Epithelial cell of prostate (primary cell): ENCODE measurements at regions not wholly inside any gene's neighbourhood (a gene's known extent, or its start where the extent isn't known, plus 50 kb on each side); places are given as distances from the start of the nearest gene placed in this dataset.
A peak's percentile ranks its signal among the peaks of the same experiment; 100 is the strongest.
"Not testable (repeated sequence)": the region's sequence is repeated elsewhere in the genome, so short reads cannot be mapped to it uniquely, and the experiment has no call there.

Experiments used
- DNase-seq: peaks from one replicate; pipeline ENCODE4 v3.0.0-alpha.2; 2011; ENCODE audit warnings: low read depth, low spot score
- H3K27ac ChIP-seq: fragments of 450-650 bp; 2 replicates; pipeline ENCODE4 v1.5.1; 2017; ENCODE audit warnings: mild to moderate bottlenecking

DNA sequence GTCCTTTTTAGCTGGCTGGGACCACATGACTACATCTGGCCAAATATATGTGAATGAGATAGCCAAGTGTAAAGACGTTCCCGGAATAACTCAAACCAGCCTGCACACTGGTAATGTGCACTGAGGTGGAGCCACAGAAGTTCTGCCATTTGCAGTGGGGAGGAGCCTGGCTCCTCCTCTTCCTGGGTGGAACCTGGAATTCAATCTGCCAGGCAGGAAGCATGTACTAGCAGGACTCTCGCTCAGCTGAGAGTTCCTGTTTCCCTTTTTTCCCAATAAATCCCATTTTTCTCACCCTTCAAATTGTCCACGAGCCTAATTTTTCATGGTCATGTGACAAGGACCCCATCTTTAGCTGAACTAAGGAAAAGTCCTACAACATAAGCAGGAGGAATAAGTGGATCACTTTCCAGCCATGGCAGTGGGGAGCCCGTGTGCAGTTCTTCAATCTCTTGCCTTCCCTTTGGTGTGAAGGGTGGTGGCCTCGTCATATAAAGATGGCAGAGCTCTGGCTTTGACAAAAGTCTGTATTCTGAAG lies 183.2 kb downstream of the UXS1 start:
- no peak for DNase-seq
- no peak overlapping the region for H3K27ac ChIP-seq

- no peak for DNase-seq
- no peak overlapping the region for H3K27ac ChIP-seq
Measured at GRCh38 chr2:106009096-106009495, 185.0 kb downstream of the UXS1 start.

DNA sequence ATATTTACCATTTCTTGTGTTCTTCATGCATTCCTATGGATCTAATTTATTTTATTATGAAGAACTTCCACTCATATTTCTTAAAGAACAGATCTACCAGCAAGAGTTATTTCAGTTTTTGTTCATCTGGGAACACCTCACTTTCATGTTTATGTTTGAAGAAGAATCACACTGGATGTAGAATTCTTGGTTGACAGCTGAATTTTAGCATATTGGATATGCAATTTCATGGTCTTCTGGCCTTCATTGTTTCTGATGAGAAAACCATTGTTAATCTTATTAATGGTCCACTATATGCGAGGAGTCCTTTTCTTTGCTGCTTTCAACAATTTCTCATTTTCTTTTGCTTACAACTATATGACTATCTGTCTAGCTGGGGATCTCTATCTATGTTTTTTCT lies 189.2 kb downstream of the UXS1 start:
- DNase-seq: no peak
- H3K27ac ChIP-seq: no peak overlapping the region

GRCh38 chr2:105999211-105999989 lies 194.7 kb downstream of the UXS1 start:
- no peak for DNase-seq
- no peak overlapping the region for H3K27ac ChIP-seq

DNA sequence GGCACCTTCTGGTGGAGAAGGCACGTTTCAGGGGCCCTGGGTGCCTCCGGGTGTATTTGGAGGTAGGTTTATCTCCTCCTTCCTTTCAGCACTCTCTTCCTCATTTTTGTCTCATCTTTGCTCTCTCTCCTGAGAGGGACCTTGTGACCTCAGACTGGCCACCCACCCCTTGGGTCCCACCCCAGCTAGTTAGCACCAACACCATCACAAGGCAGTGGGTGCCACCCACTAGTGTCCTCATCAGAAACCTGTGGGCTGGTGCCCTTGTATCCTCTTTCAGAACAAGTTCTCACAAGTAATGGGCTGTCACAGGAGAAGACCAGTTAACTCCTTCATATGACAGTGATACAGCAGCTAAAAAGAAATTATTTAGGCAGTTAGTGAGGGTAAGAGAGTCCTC lies 196.4 kb downstream of the UXS1 start:
- no peak for DNase-seq
- no peak overlapping the region for H3K27ac ChIP-seq

GRCh38 chr2:105990624-105991023 lies 203.5 kb downstream of the UXS1 start:
- no peak for DNase-seq
- H3K27ac ChIP-seq: no peak overlapping the region

- not testable (repeated sequence) for H3K27ac ChIP-seq
Measured at GRCh38 chr2:105989803-105990202, 204.3 kb downstream of the UXS1 start.

GRCh38 chr2:105989070-105989469 lies 205.0 kb downstream of the UXS1 start:
- DNase-seq: no peak
- no peak overlapping the region for H3K27ac ChIP-seq

More at GRCh38 chr2:105989803-105990202, 204.3 kb downstream of the UXS1 start:
- DNase-seq: not testable (repeated sequence)

DNA sequence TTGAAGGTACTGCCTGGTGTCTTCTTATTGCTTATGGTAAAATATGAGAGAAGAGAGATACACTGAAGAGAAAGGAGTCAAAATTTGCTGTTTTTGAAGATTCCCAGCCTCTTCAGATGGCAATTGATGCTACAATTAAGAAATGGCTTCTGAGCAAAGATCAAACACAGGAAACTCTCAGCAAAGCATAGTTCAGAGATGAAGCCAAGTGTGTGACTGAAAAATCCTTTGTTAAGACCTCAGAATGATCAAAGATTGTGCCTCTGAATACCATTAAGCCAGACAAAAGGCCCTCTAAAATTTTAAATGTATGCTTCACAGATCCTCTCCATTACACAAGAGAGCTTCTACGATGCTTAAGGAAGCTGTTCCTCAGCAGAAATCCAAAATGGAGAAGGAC lies 216.3 kb downstream of the UXS1 start:
- H3K27ac ChIP-seq: peak overlapping the region; percentile 7
- no peak for DNase-seq

DNA sequence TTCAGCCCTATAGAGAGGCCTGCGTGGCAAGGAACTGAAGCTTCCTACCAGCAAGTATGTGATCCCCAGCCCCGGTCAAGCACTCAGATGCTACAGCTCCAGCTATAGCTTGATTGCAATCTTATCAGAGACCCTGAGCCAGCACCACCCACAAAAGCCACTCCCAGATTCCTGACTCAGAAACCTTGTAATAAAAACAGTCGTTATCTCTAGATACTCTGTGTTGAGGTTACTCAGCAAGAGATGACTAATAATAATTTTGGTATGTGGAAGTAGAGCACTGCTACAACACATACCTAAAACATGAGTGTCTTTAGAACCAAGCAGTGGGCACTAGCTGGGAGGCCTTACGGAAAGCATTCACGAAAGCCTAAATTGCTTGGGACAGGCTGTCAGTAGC lies 216.9 kb downstream of the UXS1 start:
- peak; percentile 64 for DNase-seq
- peak overlapping the region; percentile 7 for H3K27ac ChIP-seq

DNA sequence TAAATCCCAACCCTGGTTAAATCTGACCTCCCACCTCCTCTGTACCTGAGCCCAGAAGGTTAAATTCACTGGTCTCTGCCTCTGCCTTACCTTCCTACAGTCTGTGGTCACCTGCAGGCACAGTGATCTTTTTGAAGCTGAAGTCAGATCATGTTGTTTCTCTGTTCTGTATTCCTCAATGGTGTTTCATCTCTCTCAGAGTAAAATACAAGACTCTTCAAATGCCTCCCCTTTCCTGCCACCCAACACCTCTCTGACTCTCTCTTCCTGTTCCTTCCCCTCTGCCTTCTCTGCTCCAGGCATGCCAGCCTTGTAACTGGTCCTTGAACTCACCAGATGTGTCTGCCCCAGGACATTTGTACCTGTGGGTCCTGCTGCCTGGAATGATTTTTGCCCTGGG lies 219.3 kb downstream of the UXS1 start:
- no peak for DNase-seq
- H3K27ac ChIP-seq: no peak overlapping the region

DNA sequence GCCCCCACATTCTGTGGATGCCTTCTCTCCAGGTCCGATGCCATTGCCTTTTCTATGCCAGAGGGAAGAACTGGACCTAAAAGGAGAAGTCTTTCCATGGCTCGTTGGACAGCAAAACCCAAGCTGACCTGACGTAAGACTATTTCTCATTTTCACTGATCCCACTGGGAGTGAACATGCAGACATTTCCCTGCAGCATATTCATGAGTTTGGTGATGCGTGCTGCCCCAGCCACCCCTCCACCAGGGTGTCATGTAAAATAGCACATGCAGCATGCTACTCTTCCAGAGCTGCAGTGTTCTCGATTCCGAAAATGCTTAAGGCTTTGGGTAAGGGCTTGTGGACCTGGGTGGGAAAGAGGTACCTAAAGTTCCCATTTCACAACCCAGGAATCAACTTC lies 221.2 kb downstream of the UXS1 start:
- H3K27ac ChIP-seq: no peak overlapping the region
- no peak for DNase-seq

GRCh38 chr2:105972246-105972645 lies 221.9 kb downstream of the UXS1 start:
- no peak overlapping the region for H3K27ac ChIP-seq
- DNase-seq: no peak

- DNase-seq: no peak
- no peak overlapping the region for H3K27ac ChIP-seq
Measured at GRCh38 chr2:105969552-105969951, 224.5 kb downstream of the UXS1 start.

DNA sequence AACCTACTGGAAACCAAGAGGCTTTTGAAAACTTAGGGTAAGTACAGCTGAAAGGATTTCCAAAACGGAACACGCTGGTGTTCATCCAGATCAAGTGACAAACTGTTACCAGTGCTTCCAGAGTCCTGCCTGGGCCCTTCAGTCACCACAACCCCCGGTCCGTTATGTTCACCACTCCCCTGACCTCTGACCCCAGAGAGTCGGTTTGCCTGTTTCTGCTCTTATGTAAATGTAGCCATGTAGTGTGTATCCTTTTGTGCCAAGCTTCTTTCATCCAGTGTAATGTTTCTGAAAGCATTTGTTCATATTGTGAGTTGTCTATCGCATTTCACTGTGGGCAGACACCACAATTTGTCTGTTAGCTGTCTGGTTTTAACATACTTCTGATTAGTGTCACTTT lies 217.5 kb downstream of the NCK2 start:
- no peak for DNase-seq
- no peak overlapping the region for H3K27ac ChIP-seq

DNA sequence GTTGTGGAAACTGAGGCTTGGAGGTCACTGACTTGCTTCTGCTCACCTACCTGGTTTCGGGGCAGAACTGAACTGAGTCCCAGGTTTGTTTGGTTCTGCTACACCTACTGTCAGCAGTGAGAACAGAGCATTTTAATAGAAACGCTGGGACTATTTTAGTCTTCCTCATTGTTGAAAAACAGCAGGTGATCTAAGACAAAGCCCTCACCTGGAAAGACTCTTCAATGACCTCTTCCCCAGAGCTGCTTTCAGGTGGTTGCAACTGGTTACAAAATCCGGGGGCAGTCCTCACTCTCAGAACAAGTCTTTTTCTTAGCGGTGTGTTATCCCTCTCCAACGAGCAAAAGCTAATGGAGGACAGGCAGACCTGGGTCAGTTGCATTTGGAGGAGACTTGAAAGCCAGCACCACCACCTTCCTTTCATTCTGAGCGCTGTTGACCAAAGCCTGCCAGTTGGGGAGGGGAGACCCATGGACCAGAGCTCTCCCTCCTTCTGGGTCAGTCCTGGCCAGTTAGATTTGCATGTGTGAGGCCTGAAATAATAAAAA lies 217.0 kb downstream of the NCK2 start:
- H3K27ac ChIP-seq: no peak overlapping the region
- DNase-seq: no peak

DNA sequence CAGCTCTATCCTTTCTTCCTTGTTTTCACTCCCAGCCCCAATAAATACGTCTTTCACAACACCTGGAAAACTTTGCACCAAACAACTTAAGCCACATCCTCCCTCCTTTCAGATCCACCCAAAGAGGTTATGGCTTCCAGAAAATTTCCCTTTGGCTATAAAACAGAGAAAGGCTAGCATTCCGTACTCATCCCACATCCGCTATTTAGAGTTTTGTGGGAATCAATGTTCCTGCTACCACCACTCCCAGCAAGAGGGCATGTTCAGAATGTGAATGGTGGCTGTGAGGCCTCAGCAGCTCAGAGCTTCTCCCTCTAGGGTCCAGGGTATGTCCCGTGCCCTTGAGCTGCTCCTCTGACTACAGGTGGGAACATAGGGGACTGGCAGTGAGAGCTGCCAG lies 214.6 kb downstream of the NCK2 start:
- DNase-seq: no peak

DNA sequence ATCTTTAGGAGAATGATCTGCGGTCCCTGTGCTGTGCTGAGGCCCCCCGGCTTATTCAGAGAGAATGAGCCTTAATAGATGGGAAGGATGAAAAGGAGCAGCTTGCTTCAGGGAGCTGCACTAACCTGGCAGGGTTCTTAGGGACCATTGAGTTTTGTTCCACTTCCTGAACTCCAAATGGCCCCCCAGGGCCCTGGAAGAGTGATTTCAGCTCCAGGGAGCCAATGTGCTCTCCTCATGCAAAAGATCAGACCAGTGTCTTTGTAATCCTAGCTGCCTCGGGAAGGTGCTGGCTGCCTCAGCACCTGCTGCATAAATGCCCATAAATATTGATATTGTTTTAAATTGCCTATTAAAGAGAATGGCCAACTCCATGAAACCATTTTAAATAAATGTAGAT lies 210.2 kb downstream of the NCK2 start:
- DNase-seq: no peak
- H3K27ac ChIP-seq: no peak overlapping the region

More for the DNA sequence above, 214.6 kb downstream of the NCK2 start:
- no peak overlapping the region for H3K27ac ChIP-seq

- no peak overlapping the region for H3K27ac ChIP-seq
- no peak for DNase-seq
Measured at GRCh38 chr2:105953942-105954341, 209.2 kb downstream of the NCK2 start.

DNA sequence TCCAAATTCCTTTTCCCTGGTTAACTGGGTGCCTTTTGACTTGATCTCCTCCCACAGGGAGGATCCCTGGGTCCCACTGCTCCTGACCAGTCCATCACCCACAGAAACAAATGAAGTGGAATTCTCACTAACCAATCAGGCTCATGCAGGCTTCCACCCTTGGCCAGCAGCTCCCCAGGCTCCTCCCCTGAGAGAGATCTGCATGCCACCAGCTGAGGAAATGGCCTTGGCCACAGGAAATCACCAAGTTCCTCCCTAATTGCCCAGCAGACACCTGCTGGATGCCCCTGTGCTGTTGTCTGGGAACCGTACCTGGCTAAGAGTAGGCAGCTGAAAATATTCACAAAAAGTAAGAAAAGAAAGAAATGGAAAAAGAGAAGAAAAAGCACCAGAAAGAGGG lies 207.4 kb downstream of the NCK2 start:
- no peak for DNase-seq
- no peak overlapping the region for H3K27ac ChIP-seq

GRCh38 chr2:105951384-105951694 lies 206.6 kb downstream of the NCK2 start:
- H3K27ac ChIP-seq: no peak overlapping the region
- no peak for DNase-seq
